HCT116 (cell line): ENCODE measurements at regions not wholly inside any gene's neighbourhood (a gene's known extent, or its start where the extent isn't known, plus 50 kb on each side); places are given as distances from the start of the nearest gene placed in this dataset.
"Not testable (repeated sequence)": the region's sequence is repeated elsewhere in the genome, so short reads cannot be mapped to it uniquely, and the experiment has no call there.

Experiments used
- CEBPB ChIP-seq: IDR thresholded peaks from 2 replicates; pipeline ENCODE4 v1.6.1; 2012; ENCODE audit warnings: low read depth
- CTCF ChIP-seq, 3 experiments: fragments of 200-600 bp in 1 of 3; sonication (generic) in 1 of 3; IDR thresholded peaks in 2 of 3; conservative IDR thresholded peaks in 1 of 3; 2 replicates each; pipeline ENCODE4 v1.5.1; 2012 to 2017; ENCODE audit warnings: low read depth in 2 of 3, low read length in 2 of 3, antibody characterized with exemption in 1 of 3, borderline replicate concordance in 1 of 3, control low read depth in 1 of 3, mild to moderate bottlenecking in 1 of 3, mixed read lengths in 1 of 3, mixed run types in 1 of 3, moderate library complexity in 1 of 3; ENCODE audit not compliant: insufficient read depth in 1 of 3
- EGR1 ChIP-seq: IDR thresholded peaks from 2 replicates; pipeline ENCODE4 v1.6.1; 2012; ENCODE audit warnings: low read depth
- ELF1 ChIP-seq: IDR thresholded peaks from 2 replicates; pipeline ENCODE4 v1.6.1; 2012; ENCODE audit warnings: low read depth, borderline replicate concordance
- EZH2 ChIP-seq: fragments of 200-600 bp; sonication (generic); IDR thresholded peaks from 2 replicates; pipeline ENCODE4 v1.6.1; 2017; ENCODE audit warnings: antibody characterized with exemption, mixed run types
- EZH2phosphoT487 ChIP-seq: fragments of 200-600 bp; IDR thresholded peaks from 2 replicates; pipeline ENCODE4 v1.6.1; 2018; ENCODE audit warnings: antibody characterized with exemption, borderline replicate concordance
- JUND ChIP-seq: IDR thresholded peaks from 2 replicates; pipeline ENCODE4 v1.6.1; 2012
- POLR2A ChIP-seq: IDR thresholded peaks from 2 replicates; pipeline ENCODE4 v1.7.0; 2011; ENCODE audit warnings: borderline replicate concordance; ENCODE audit not compliant: insufficient read depth, insufficient read length; ENCODE audit errors: extremely low read depth
- RAD21 ChIP-seq: IDR thresholded peaks from 2 replicates; pipeline ENCODE4 v1.6.1; 2012; ENCODE audit warnings: low read depth, mild to moderate bottlenecking
- SP1 ChIP-seq: IDR thresholded peaks from 2 replicates; pipeline ENCODE4 v1.6.1; 2012; ENCODE audit warnings: low read depth
- ZFX ChIP-seq: fragments of 450-650 bp; IDR thresholded peaks from 2 replicates; pipeline ENCODE4 v1.6.1; 2017
- ZNF274 ChIP-seq: fragments of 200-500 bp; sonication (Bioruptor generic); IDR thresholded peaks from 2 replicates; pipeline ENCODE4 v1.6.1; 2014; ENCODE audit warnings: mild to moderate bottlenecking, low read depth, low read length, inconsistent platforms
- TF ChIP-seq, protein P1 (sequence below): IDR thresholded peaks from 2 replicates; pipeline ENCODE4 v1.6.1; 2012; ENCODE audit warnings: low read depth
- TF ChIP-seq, protein P2 (sequence below): IDR thresholded peaks from 2 replicates; pipeline ENCODE4 v1.6.1; 2012

DNA sequence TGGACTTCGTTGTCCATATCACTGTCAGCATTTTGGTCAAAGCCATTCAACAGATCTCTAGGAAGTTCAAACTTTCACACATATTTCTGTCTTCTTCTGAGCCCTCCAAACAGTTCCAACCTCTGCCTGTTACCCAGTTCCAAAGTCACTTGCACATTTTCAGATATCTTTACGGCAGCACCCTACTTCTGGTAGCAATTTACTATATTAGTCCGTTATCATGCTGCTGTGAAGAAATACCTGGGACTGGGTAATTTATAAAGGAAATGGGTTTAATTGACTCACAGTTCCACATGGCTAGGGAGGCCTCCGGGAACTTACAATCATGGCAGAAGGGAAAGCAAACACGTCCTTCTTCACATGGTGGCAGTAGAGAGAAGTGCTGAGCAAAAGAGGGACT is 60.6 kb upstream of the HGFAC start:
- TF ChIP-seq EZH2; CTCF (IDR thresholded peaks at IDR 0.05 in 2 of 3, conservative IDR thresholded peaks at IDR 0.05 in 1 of 3; ENCODE audit: borderline replicate concordance in 1 of 3, insufficient read depth in 1 of 3, low read depth in 2 of 3, low read length in 2 of 3); ELF1; JUND; EGR1; SP1; ZNF274; ZFX; RAD21; CEBPB; EZH2phosphoT487; POLR2A: not testable (repeated sequence)
- TF ChIP-seq, protein P1, sequence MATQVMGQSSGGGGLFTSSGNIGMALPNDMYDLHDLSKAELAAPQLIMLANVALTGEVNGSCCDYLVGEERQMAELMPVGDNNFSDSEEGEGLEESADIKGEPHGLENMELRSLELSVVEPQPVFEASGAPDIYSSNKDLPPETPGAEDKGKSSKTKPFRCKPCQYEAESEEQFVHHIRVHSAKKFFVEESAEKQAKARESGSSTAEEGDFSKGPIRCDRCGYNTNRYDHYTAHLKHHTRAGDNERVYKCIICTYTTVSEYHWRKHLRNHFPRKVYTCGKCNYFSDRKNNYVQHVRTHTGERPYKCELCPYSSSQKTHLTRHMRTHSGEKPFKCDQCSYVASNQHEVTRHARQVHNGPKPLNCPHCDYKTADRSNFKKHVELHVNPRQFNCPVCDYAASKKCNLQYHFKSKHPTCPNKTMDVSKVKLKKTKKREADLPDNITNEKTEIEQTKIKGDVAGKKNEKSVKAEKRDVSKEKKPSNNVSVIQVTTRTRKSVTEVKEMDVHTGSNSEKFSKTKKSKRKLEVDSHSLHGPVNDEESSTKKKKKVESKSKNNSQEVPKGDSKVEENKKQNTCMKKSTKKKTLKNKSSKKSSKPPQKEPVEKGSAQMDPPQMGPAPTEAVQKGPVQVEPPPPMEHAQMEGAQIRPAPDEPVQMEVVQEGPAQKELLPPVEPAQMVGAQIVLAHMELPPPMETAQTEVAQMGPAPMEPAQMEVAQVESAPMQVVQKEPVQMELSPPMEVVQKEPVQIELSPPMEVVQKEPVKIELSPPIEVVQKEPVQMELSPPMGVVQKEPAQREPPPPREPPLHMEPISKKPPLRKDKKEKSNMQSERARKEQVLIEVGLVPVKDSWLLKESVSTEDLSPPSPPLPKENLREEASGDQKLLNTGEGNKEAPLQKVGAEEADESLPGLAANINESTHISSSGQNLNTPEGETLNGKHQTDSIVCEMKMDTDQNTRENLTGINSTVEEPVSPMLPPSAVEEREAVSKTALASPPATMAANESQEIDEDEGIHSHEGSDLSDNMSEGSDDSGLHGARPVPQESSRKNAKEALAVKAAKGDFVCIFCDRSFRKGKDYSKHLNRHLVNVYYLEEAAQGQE = not testable (repeated sequence)
- TF ChIP-seq, protein P2, sequence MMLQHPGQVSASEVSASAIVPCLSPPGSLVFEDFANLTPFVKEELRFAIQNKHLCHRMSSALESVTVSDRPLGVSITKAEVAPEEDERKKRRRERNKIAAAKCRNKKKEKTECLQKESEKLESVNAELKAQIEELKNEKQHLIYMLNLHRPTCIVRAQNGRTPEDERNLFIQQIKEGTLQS = not testable (repeated sequence)
